ENCODE measurements at regions not wholly inside any gene's neighbourhood (a gene's known extent, or its start where the extent isn't known, plus 50 kb on each side); places are given as distances from the start of the nearest gene placed in this dataset.

- FAIRE-seq (no peak), DNase-seq (ENCODE audit: extremely low spot score, insufficient read length, low read depth) (no peak)
These were observed 1237.8 kb downstream of the SLITRK5 start for GRCh38 chr13:88908961-88909441.

GRCh38 chr13:88919970-88920628 lies 1248.9 kb downstream of the SLITRK5 start:
- no peak for FAIRE-seq
- DNase-seq (ENCODE audit: extremely low spot score, insufficient read length, low read depth), result no peak

DNA sequence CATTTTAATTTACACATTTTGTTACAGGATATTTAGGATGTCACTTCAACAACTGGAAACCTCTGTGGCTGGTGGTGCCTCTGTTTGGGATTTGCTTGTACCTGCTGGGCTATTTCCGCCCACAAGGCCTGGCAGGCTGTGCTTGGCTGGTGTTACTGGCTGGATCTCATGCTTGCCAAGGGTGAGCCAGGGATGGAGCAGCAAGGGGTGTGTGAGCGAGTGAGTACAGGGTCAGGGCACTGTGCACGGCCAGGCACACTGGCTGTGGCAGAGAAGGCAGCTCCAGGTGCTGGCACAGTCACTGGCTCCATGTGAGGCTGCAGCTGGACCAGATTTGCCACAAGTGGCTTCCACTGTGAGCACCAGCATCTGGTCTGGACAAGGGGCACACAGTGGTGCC lies 1254.8 kb downstream of the SLITRK5 start:
- FAIRE-seq (no peak), DNase-seq (ENCODE audit: extremely low spot score, insufficient read length, low read depth) (no peak)

DNA sequence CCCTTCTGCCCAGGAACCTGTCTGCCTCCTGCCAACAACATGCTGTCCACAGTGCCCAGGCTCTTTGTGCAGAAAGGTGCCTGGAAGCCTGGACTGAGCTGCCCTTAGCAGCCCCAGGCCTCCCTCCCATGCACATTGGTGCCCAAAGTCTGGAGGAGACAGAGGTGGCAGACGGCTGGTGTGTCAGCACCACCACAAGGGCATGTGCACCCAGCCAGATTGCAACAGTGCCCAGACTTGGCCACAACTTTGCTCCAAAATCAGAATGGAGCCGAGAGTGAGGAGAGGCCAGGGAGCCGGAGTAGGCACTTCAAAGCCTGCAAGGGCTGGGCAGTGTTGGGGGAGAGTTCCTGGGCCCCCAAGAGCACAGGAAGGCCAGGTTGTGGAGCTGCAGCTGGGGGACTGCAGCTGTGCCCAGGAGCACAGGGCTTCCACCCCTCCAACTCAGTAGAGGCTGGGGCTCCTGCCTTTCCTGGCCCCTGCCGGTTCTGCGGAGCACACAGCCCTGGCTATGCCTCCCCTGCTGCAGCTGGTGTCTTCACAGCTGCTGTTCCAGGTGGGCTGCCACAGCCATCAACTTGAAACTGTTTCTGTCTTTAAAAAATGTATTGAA lies 1255.8 kb downstream of the SLITRK5 start:
- DNase-seq (ENCODE audit: extremely low spot score, insufficient read length, low read depth), result no peak
- no peak for FAIRE-seq

DNA sequence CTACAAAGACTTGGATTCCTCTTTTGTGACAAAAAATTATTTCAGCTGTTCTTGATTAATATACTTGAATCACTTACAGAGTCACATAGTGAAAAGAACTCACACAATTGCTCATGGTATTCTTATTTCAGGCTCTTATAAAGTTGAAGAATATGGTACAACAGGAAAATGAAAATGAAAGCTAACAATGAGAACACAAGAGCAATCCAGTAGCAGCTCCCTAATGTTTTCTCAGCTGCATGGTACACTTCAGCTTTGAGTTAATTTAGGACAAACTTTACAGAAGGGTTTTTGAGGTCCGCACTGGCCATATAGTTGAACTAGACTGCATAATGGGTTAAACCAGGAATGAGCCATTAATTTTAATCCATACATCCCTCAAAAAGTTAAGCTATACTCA lies 1261.8 kb downstream of the SLITRK5 start:
- FAIRE-seq, result no peak
- no peak for DNase-seq (ENCODE audit: extremely low spot score, insufficient read length, low read depth)

DNA sequence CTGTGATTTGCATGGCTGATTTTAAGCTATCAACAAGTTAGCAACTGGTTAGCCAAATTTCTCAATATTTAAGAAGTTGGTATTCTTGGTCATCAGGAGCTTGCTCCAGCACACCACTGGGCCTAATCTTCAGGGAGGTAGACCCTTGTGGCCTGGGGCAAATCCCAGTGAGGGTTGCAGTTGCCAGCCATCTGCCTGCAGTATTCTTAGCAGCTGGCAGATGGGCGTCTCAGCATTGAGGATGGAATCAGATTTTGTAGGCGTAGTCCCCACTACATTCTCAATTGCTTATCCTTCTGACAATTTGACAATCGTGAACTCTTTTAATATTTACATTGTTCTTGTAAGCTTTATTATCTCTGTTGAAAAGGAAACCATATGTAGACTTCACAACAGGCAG lies 1266.2 kb downstream of the SLITRK5 start:
- DNase-seq (ENCODE audit: extremely low spot score, insufficient read length, low read depth), result no peak
- no peak for FAIRE-seq

DNA sequence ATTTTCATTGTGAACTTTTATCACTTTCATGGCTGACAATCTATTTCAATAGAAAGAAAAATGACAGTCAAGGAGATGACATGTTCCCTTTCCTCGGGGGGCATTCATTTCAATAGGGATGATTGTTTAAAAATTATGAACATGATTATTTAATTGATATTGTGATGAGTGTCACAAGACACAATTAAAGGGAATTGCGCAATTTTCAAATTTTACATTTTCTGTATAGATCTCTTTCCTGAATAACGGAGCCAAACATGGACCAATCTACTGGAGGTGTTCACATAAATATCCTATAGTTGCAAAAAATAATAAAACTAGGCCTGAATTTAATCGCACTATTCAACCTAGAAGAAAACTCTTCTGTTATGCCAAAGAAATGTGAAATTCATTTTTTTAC lies 1274.6 kb downstream of the SLITRK5 start:
- no peak for DNase-seq (ENCODE audit: extremely low spot score, insufficient read length, low read depth)
- FAIRE-seq, result no peak

- FAIRE-seq (no peak), DNase-seq (ENCODE audit: extremely low spot score, insufficient read length, low read depth) (no peak)
These were observed 1277.3 kb downstream of the SLITRK5 start for GRCh38 chr13:88948501-88948900.

- no peak for DNase-seq (ENCODE audit: extremely low spot score, insufficient read length, low read depth)
These were observed 1287.7 kb downstream of the SLITRK5 start for GRCh38 chr13:88958821-88959220.

DNA sequence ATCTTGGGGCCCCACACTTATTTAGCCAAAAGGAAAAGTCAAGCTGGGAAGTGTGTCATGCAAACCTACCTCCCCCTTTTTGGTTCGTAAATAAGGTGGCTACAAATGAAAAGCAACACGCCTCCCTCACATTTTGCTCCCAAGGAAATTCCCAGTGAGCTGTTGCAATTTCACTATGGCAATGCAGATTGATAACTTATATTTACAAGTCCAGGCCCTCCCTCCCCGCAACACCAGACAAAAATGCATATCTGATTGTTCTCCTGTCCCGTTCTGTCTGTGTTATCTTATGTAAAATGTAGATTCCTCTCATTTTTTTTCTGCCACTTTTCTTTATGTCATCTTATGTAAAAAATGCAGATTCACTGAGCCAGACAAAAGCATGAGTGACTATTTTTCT lies 1305.3 kb downstream of the SLITRK5 start:
- DNase-seq (ENCODE audit: extremely low spot score, insufficient read length, low read depth) (no peak), FAIRE-seq (no peak)

More at GRCh38 chr13:88958821-88959220, 1287.7 kb downstream of the SLITRK5 start:
- FAIRE-seq, result no peak

DNA sequence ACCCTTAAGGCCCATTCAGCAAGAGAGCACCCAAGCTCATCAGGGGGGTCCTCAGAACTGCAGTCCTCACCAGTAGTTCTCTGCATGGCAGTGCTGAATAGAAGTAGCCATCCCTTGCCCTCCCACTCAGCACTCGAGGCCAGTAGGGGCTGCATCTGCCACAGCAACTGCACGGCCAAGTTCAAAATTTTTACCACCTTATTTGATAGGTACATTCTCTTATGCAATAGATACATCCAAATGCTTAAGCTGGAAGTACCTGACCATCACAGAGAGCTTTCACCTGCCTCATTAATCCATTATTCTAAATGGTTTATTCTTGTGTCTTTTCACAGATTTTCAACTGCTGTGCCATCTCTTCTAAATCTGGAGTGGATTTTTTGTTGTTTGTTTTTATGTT lies 1307.4 kb downstream of the SLITRK5 start:
- FAIRE-seq (no peak), DNase-seq (ENCODE audit: extremely low spot score, insufficient read length, low read depth) (no peak)

- DNase-seq (ENCODE audit: extremely low spot score, insufficient read length, low read depth) (no peak), FAIRE-seq (no peak)
These were observed 1308.4 kb downstream of the SLITRK5 start for GRCh38 chr13:88979465-88980175.

- no peak for DNase-seq (ENCODE audit: extremely low spot score, insufficient read length, low read depth)
- no peak for FAIRE-seq
These were observed 1332.5 kb downstream of the SLITRK5 start for GRCh38 chr13:89003656-89004055.

DNA sequence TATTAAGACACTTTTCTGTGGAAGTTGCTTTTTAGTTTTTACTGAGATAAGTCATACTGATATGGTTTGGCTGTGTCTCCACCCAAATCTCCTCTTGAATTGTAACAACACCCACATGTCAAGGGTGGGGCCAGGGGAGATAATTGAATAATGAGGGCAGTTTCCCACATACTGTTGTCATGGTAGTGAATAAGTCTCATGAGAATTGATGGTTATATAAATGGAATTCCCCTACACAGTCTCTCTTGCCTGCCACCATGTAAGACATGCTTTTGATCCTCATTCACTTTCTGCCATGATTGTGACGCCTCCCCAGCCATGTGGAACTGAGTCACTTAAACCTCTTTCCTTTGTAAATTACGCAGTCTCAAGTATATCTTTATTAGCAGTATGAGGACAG lies 1340.4 kb downstream of the SLITRK5 start:
- FAIRE-seq, result no peak
- DNase-seq (ENCODE audit: extremely low spot score, insufficient read length, low read depth), result no peak

- no peak for FAIRE-seq
- DNase-seq (ENCODE audit: extremely low spot score, insufficient read length, low read depth), result no peak
These were observed 1356.6 kb downstream of the SLITRK5 start for GRCh38 chr13:89027694-89028306.

GRCh38 chr13:89029062-89029461 lies 1357.9 kb downstream of the SLITRK5 start:
- FAIRE-seq, result no peak

DNA sequence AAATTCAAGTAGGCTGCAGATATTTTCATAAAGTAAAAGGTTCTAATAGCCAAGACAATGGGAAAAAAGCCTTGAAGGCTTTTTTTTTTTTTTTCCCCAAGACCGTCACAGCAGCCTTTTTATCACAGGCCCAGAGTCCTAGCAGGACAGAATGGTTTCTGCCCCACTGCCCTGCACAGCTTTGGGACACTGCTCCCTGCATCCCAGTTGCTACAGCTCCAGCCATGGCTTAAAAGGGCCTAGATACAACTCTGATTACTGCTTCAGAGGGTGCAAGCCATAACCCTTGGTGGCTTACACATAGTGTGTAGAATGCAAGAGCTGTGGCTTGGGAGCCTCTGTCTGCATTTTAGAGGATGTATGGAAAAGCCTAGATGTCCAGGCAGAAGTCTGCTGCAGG lies 1362.8 kb downstream of the SLITRK5 start:
- no peak for FAIRE-seq
- no peak for DNase-seq (ENCODE audit: extremely low spot score, insufficient read length, low read depth)

More at GRCh38 chr13:89029062-89029461, 1357.9 kb downstream of the SLITRK5 start:
- no peak for DNase-seq (ENCODE audit: extremely low spot score, insufficient read length, low read depth)

GRCh38 chr13:89052699-89053098 lies 1381.5 kb downstream of the SLITRK5 start:
- no peak for DNase-seq (ENCODE audit: extremely low spot score, insufficient read length, low read depth)

DNA sequence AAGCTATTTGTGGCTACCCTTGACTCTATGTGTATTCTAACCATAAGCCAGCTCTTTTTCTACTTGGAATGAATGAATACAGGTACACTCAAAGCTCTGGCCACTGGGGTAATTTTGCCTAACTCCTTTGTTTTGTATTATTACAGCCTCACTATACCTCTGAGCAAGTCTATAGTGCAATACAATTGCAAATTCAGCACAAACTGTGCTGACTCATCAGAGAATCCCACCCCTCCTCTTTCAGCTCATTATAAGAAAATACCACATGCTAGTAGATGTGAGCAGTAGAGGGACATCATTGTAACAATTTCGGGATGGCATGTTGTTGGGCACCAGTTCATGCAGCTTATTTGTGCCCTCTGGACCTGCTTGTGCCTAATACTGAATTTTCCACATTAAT lies 1382.2 kb downstream of the SLITRK5 start:
- no peak for FAIRE-seq

More at GRCh38 chr13:89052699-89053098, 1381.5 kb downstream of the SLITRK5 start:
- no peak for FAIRE-seq

DNA sequence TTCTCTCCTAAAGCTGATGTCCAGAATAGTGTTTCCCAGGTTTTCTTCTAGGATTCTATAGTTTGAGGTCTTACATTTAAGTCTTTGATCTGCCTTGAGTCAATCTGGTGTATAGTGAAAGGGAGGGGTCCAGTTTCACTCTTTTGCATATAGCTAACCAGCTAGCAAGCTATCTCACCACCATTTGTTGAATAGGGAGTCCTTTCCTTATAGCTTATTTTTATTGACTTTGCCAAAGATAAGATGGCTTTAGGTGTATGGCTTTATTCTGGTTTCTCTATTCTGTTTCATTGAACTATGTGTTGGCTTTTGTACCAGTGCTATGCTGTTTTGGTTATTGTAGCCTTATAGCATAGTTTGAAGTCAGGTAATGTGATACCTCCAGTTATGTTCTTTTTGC lies 1386.1 kb downstream of the SLITRK5 start:
- DNase-seq (ENCODE audit: extremely low spot score, insufficient read length, low read depth) (no peak), FAIRE-seq (no peak)

More for the DNA sequence above, 1382.2 kb downstream of the SLITRK5 start:
- DNase-seq (ENCODE audit: extremely low spot score, insufficient read length, low read depth), result no peak

- no peak for DNase-seq (ENCODE audit: extremely low spot score, insufficient read length, low read depth)
- FAIRE-seq, result no peak
These were observed 1386.7 kb downstream of the SLITRK5 start for GRCh38 chr13:89057862-89058261.

All from GM18507 (cell line).